ENCODE measurements at regions not wholly inside any gene's neighbourhood (a gene's known extent, or its start where the extent isn't known, plus 50 kb on each side); places are given as distances from the start of the nearest gene placed in this dataset.

GRCh38 chr20:22264917-22265316 is 319.5 kb downstream of the FOXA2 start:
- no peak for TF ChIP-seq EZH2phosphoT487 (IDR thresholded peaks at IDR 0.05; ENCODE audit: borderline replicate concordance)
- TF ChIP-seq, protein P1, sequence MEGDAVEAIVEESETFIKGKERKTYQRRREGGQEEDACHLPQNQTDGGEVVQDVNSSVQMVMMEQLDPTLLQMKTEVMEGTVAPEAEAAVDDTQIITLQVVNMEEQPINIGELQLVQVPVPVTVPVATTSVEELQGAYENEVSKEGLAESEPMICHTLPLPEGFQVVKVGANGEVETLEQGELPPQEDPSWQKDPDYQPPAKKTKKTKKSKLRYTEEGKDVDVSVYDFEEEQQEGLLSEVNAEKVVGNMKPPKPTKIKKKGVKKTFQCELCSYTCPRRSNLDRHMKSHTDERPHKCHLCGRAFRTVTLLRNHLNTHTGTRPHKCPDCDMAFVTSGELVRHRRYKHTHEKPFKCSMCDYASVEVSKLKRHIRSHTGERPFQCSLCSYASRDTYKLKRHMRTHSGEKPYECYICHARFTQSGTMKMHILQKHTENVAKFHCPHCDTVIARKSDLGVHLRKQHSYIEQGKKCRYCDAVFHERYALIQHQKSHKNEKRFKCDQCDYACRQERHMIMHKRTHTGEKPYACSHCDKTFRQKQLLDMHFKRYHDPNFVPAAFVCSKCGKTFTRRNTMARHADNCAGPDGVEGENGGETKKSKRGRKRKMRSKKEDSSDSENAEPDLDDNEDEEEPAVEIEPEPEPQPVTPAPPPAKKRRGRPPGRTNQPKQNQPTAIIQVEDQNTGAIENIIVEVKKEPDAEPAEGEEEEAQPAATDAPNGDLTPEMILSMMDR (conservative IDR thresholded peaks at IDR 0.05; ENCODE audit: low read length) = no peak
- Histone ChIP-seq H3F3A (ENCODE audit: low read depth) (no peaks in the 10 kb centered on the region), H3K27me3 (ENCODE audit: insufficient read depth, low read length, poor library complexity, severe bottlenecking) (no peaks in the 10 kb centered on the region), H3K79me2 (ENCODE audit: insufficient read depth, low read length) (no peaks in the 10 kb centered on the region), H3K4me1 (ENCODE audit: insufficient read depth, low read length, poor library complexity, severe bottlenecking) (peaks cover 15% of the 10 kb centered on the region), H3K9me2 (replicated peaks; ENCODE audit: low read depth, low read length) (no peaks in the 10 kb centered on the region), H3K4me2 (ENCODE audit: low read depth, low read length, poor library complexity, severe bottlenecking) (no peak overlapping the region), H3K9me3 (ENCODE audit: insufficient read depth, low read depth, low read length) (no peaks in the 10 kb centered on the region), H3K4me3 (ENCODE audit: low read length, poor library complexity, severe bottlenecking) (no peak overlapping the region), H4K20me1 (ENCODE audit: insufficient read depth, low read length, poor library complexity, severe bottlenecking) (no peaks in the 10 kb centered on the region), H3K36me3 (ENCODE audit: insufficient read depth, low read length) (no peaks in the 10 kb centered on the region), H3K9ac (ENCODE audit: low read depth, low read length, poor library complexity, severe bottlenecking) (no peak overlapping the region), H2AFZ (ENCODE audit: low read length) (no peak overlapping the region)

- H3F3A ChIP-seq (ENCODE audit: low read depth) = no peaks in the 10 kb centered on the region
- no peaks in the 10 kb centered on the region for H3K36me3 ChIP-seq (ENCODE audit: insufficient read depth, low read length)
- TF ChIP-seq, protein P1 (conservative IDR thresholded peaks at IDR 0.05; ENCODE audit: low read length) = no peak
- no peak for TF ChIP-seq EZH2phosphoT487 (IDR thresholded peaks at IDR 0.05; ENCODE audit: borderline replicate concordance)
- no peaks in the 10 kb centered on the region for H3K9me2 ChIP-seq (replicated peaks; ENCODE audit: low read depth, low read length)
- peaks cover 13% of the 10 kb centered on the region for H3K4me1 ChIP-seq (ENCODE audit: insufficient read depth, low read length, poor library complexity, severe bottlenecking)
- no peaks in the 10 kb centered on the region for H3K27me3 ChIP-seq (ENCODE audit: insufficient read depth, low read length, poor library complexity, severe bottlenecking)
- H3K4me3 ChIP-seq (ENCODE audit: low read length, poor library complexity, severe bottlenecking) = no peak overlapping the region
- no peaks in the 10 kb centered on the region for H3K79me2 ChIP-seq (ENCODE audit: insufficient read depth, low read length)
- H3K4me2 ChIP-seq (ENCODE audit: low read depth, low read length, poor library complexity, severe bottlenecking) = no peak overlapping the region
- no peaks in the 10 kb centered on the region for H3K9me3 ChIP-seq (ENCODE audit: insufficient read depth, low read depth, low read length)
- no peaks in the 10 kb centered on the region for H4K20me1 ChIP-seq (ENCODE audit: insufficient read depth, low read length, poor library complexity, severe bottlenecking)
- no peak overlapping the region for H3K9ac ChIP-seq (ENCODE audit: low read depth, low read length, poor library complexity, severe bottlenecking)
- peak overlapping the region; percentile 59 for H2AFZ ChIP-seq (ENCODE audit: low read length)
These were observed 323.9 kb downstream of the FOXA2 start for GRCh38 chr20:22260506-22260905.

DNA sequence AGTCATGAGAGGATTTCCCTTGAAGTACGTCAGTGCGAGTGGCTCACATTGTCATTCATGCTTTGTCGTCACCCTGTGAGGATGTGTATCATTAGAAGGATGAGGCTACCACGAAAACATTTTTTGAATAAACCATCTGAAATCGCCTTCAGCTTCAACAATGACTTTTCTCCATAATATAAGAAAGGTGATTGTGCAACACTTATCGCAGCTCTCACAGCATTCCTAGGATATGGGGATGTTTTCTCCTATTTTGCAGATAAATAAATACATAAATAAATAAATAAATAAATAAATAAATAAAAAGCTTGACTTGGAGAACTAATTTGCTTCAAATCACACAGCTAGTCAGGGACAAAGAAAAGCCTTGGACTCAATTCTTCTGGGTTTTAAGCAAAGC is 326.5 kb downstream of the FOXA2 start:
- Histone ChIP-seq H3K9me2 (replicated peaks; ENCODE audit: low read depth, low read length) (no peaks in the 10 kb centered on the region), H3K9ac (ENCODE audit: low read depth, low read length, poor library complexity, severe bottlenecking) (no peak overlapping the region), H2AFZ (ENCODE audit: low read length) (no peak overlapping the region), H3K9me3 (ENCODE audit: insufficient read depth, low read depth, low read length) (no peaks in the 10 kb centered on the region), H3K36me3 (ENCODE audit: insufficient read depth, low read length) (no peaks in the 10 kb centered on the region), H3K4me1 (ENCODE audit: insufficient read depth, low read length, poor library complexity, severe bottlenecking) (peaks cover 13% of the 10 kb centered on the region), H3K79me2 (ENCODE audit: insufficient read depth, low read length) (no peaks in the 10 kb centered on the region), H3K27me3 (ENCODE audit: insufficient read depth, low read length, poor library complexity, severe bottlenecking) (no peaks in the 10 kb centered on the region), H3F3A (ENCODE audit: low read depth) (no peaks in the 10 kb centered on the region), H4K20me1 (ENCODE audit: insufficient read depth, low read length, poor library complexity, severe bottlenecking) (no peaks in the 10 kb centered on the region), H3K4me3 (ENCODE audit: low read length, poor library complexity, severe bottlenecking) (no peak overlapping the region), H3K4me2 (ENCODE audit: low read depth, low read length, poor library complexity, severe bottlenecking) (no peak overlapping the region)
- TF ChIP-seq, protein P1 (conservative IDR thresholded peaks at IDR 0.05; ENCODE audit: low read length) = no peak
- TF ChIP-seq EZH2phosphoT487 (IDR thresholded peaks at IDR 0.05; ENCODE audit: borderline replicate concordance) = no peak

Measured in Loucy (cell line).